K562 (cell line): ENCODE measurements at regions not wholly inside any gene's neighbourhood (a gene's known extent, or its start where the extent isn't known, plus 50 kb on each side); places are given as distances from the start of the nearest gene placed in this dataset.

Source experiments
- ATAC-seq: fragments of 200-7000 bp; cut with Tn5 transposase; 3 replicates; pipeline ENCODE4 v1.9.1; 2020; ENCODE audit warnings: moderate library complexity
- BruUV-seq: library from RNA; stranded (reverse); fragments of 400-500 nt; replicated peaks from 2 replicates; lab custom pipeline; 2021; lab: Mats Ljungman, UMichigan
- CTCF ChIA-PET: fragments of 300-600 bp; formaldehyde crosslinking; extraction: SDS; loops from one replicate; lab custom pipeline; 2021; ENCODE audit warnings: low intra/inter-chr PET ratio; lab: Yijun Ruan, JAX
- POLR2A ChIA-PET: fragments of 300-600, 350-650 bp; sonication (Branson Sonifier 250); formaldehyde crosslinking; extraction: SDS; loops from one replicate; lab custom pipeline; 2021; ENCODE audit warnings: antibody characterized with exemption, inconsistent platforms; lab: Yijun Ruan, JAX
- DNase-seq, 4 experiments: peaks; one replicate each; pipeline versions ENCODE4 v3.0.0 to v3.0.0-alpha.2; 2011 to 2018; ENCODE audit warnings: low spot score in 3 of 4, mixed read lengths in 3 of 4; ENCODE audit errors: extremely low read depth in 1 of 4
- FAIRE-seq: peaks from 2 replicates; lab custom pipeline; 2011; peaks lifted over from hg19 to GRCh38; lab: Jason Lieb, UNC
- H2AFZ ChIP-seq: 2 replicates; pipeline ENCODE4 v1.6.0; 2011; ENCODE audit warnings: low read depth, low read length, control low read depth, inconsistent platforms
- H3K27ac ChIP-seq: fragments of 200-600 bp; 3 replicates; pipeline ENCODE4 v1.8.0; 2011; ENCODE audit warnings: low read depth, mild to moderate bottlenecking, control low read depth, inconsistent platforms, low read length, moderate library complexity, mixed read lengths; ENCODE audit errors: extremely low read depth
- H3K27me3 ChIP-seq, 2 experiments: fragments of 300-600 bp in 1 of 2; 2 replicates in 1 of 2; 3 replicates in 1 of 2; pipeline versions ENCODE4 v1.6.0 to v1.8.0; 2011; ENCODE audit warnings: inconsistent platforms in 2 of 2, low read length in 2 of 2, mild to moderate bottlenecking in 1 of 2, mixed read lengths in 1 of 2, moderate library complexity in 1 of 2; ENCODE audit not compliant: control insufficient read depth in 2 of 2, insufficient read depth in 2 of 2
- H3K36me3 ChIP-seq: fragments of 300-600 bp; 3 replicates; pipeline ENCODE4 v1.8.0; 2011; ENCODE audit warnings: mild to moderate bottlenecking, low read length, inconsistent platforms; ENCODE audit not compliant: control insufficient read depth, insufficient read depth
- H3K4me1 ChIP-seq, 2 experiments: fragments of 200-600 bp in 1 of 2; replicated peaks in 1 of 2; 2 replicates in 1 of 2; 3 replicates in 1 of 2; pipeline versions ENCODE4 v1.5.1 to v1.8.0; 2011; ENCODE audit warnings: inconsistent platforms in 2 of 2, low read length in 2 of 2, mild to moderate bottlenecking in 1 of 2, mixed read lengths in 1 of 2, moderate library complexity in 1 of 2; ENCODE audit not compliant: control insufficient read depth in 2 of 2, insufficient read depth in 2 of 2
- H3K4me2 ChIP-seq: 2 replicates; pipeline ENCODE4 v1.6.1; 2011; ENCODE audit warnings: low read length, control low read depth, inconsistent platforms, mixed read lengths; ENCODE audit not compliant: insufficient read depth
- H3K4me3 ChIP-seq: fragments of 200-600 bp; sonication (generic), shearing (Covaris generic); 2 replicates; pipeline ENCODE4 v1.5.1; 2016; ENCODE audit warnings: control low read depth, inconsistent platforms
- H3K79me2 ChIP-seq: fragments of 200-600 bp; 3 replicates; pipeline ENCODE4 v1.8.0; 2011; ENCODE audit warnings: low read length, inconsistent platforms; ENCODE audit not compliant: control insufficient read depth, insufficient read depth
- H3K9ac ChIP-seq, 2 experiments: 2 replicates each; pipeline versions ENCODE4 v1.6.0 to v1.6.1; 2011; ENCODE audit warnings: low read depth in 2 of 2, low read length in 2 of 2, control low read depth in 1 of 2, inconsistent platforms in 1 of 2, mild to moderate bottlenecking in 1 of 2, mixed read lengths in 1 of 2; ENCODE audit not compliant: insufficient read depth in 1 of 2
- H3K9me1 ChIP-seq: one replicate; pipeline ENCODE4 v1.6.0; 2011; ENCODE audit warnings: inconsistent platforms, mild to moderate bottlenecking, low read length, moderate library complexity; ENCODE audit not compliant: control insufficient read depth, insufficient read depth
- H3K9me3 ChIP-seq: replicated peaks from 2 replicates; pipeline ENCODE4 v1.5.1; 2011; ENCODE audit warnings: low read depth, low read length, inconsistent platforms; ENCODE audit not compliant: control insufficient read depth, insufficient read depth
- H4K20me1 ChIP-seq: replicated peaks from 2 replicates; pipeline ENCODE4 v1.6.1; 2011; ENCODE audit warnings: low read length, inconsistent platforms, mixed read lengths; ENCODE audit not compliant: control insufficient read depth, insufficient read depth
- ARID2 ChIP-seq: fragments of 450-650 bp; IDR thresholded peaks from 2 replicates; pipeline ENCODE4 v1.6.1; 2017; ENCODE audit warnings: antibody characterized with exemption, mild to moderate bottlenecking
- KDM1A ChIP-seq, 2 experiments: fragments of 450-650 bp; IDR thresholded peaks; 2 replicates each; pipeline ENCODE4 v1.6.1; 2016; ENCODE audit warnings: mild to moderate bottlenecking in 2 of 2
- NONO ChIP-seq, 2 experiments: fragments of 200-400 bp in 1 of 2; fragments of 450-650 bp in 1 of 2; formaldehyde crosslinking in 1 of 2; IDR thresholded peaks; 2 replicates each; pipeline ENCODE4 v1.6.1; 2017; ENCODE audit warnings: low read depth in 2 of 2, mild to moderate bottlenecking in 2 of 2, moderate library complexity in 2 of 2, low read length in 1 of 2
- RUNX1 ChIP-seq: sonication (generic); IDR thresholded peaks from 2 replicates; pipeline ENCODE4 v1.6.1; 2016; ENCODE audit warnings: antibody characterized with exemption, low read depth
- SRF ChIP-seq, 2 experiments: fragments of 250-450, 450-650 bp in 1 of 2; sonication (Bioruptor Pico) in 1 of 2; sonication (generic) in 1 of 2; formaldehyde crosslinking; IDR thresholded peaks; 2 replicates each; pipeline versions ENCODE4 v1.5.0 to v1.5.1; 2020 to 2022; ENCODE audit warnings: mild to moderate bottlenecking in 1 of 2, missing genetic modification reagents in 1 of 2
- TAF15 ChIP-seq: fragments of 200-400 bp; formaldehyde crosslinking; IDR thresholded peaks from 2 replicates; pipeline ENCODE4 v1.6.1; 2017; ENCODE audit warnings: mild to moderate bottlenecking, low read depth, low read length, moderate library complexity
- XRCC4 ChIP-seq: IDR thresholded peaks from one replicate; pipeline ENCODE4 v1.6.1; 2011; ENCODE audit not compliant: insufficient read depth, insufficient read length; ENCODE audit errors: extremely low read depth
- ZC3H4 ChIP-seq: sonication (generic); formaldehyde crosslinking; IDR thresholded peaks from 2 replicates; pipeline ENCODE4 v1.9.0; 2021; ENCODE audit warnings: missing genetic modification reagents, borderline replicate concordance
- ZNF184 ChIP-seq: sonication (generic); formaldehyde crosslinking; IDR thresholded peaks from 2 replicates; pipeline ENCODE4 v1.5.0; 2020; ENCODE audit warnings: missing genetic modification reagents
- ZNF311 ChIP-seq: fragments of 250-450 bp; sonication (Bioruptor Pico); IDR thresholded peaks from 2 replicates; pipeline ENCODE4 v1.4.0; 2020; ENCODE audit warnings: mild to moderate bottlenecking, moderate library complexity
- ZNF444 ChIP-seq: fragments of 250-450 bp; sonication (Bioruptor Pico); IDR thresholded peaks from 2 replicates; pipeline ENCODE4 v1.4.0; 2020; ENCODE audit warnings: mild to moderate bottlenecking, moderate library complexity
- WGBS: fragments of 100-300 bp; shearing (Covaris generic); methylation state at CpG from one replicate; pipeline ENCODE4 v1.1.6; 2016; ENCODE audit warnings: low coverage, mixed read lengths; ENCODE audit not compliant: insufficient coverage; ENCODE audit errors: missing lambda C conversion rate; 5-methylcytosine and 5-hydroxymethylcytosine counted together
- in situ Hi-C: fragments of 300-500 bp; cut with MboI; formaldehyde crosslinking; loops from 4 replicates; pipeline ENCODE4 v1.15.0; 2018; ENCODE audit warnings: inconsistent platforms, mixed read lengths
- intact Hi-C: fragments of 100-400 bp; cut with micrococcal nuclease; formaldehyde crosslinking; loops from 2 replicates; pipeline ENCODE4 v1.14.2; 2022
- TF ChIP-seq, protein P1 (sequence below): fragments of 250-450 bp; sonication (Bioruptor Pico); IDR thresholded peaks from 2 replicates; pipeline ENCODE4 v1.8.0; 2022; ENCODE audit warnings: moderate library complexity, mild to moderate bottlenecking, inconsistent platforms
- TF ChIP-seq, protein P2 (sequence below): fragments of 250-450 bp; sonication (Bioruptor Pico); IDR thresholded peaks from 2 replicates; pipeline ENCODE4 v1.5.0; 2021; ENCODE audit warnings: mild to moderate bottlenecking, borderline replicate concordance
- TF ChIP-seq, protein P3 (sequence below): fragments of 250-450 bp; sonication (Bioruptor Pico); IDR thresholded peaks from 2 replicates; pipeline ENCODE4 v1.8.0; 2022; ENCODE audit warnings: inconsistent platforms, mild to moderate bottlenecking, moderate library complexity, borderline replicate concordance
- TF ChIP-seq, protein P4 (sequence below): fragments of 450-650 bp; conservative IDR thresholded peaks from 2 replicates; pipeline ENCODE4 v1.6.1; 2016; ENCODE audit warnings: missing genetic modification characterization, low read depth, mild to moderate bottlenecking, control low read depth, missing compliant biosample characterization

DNA sequence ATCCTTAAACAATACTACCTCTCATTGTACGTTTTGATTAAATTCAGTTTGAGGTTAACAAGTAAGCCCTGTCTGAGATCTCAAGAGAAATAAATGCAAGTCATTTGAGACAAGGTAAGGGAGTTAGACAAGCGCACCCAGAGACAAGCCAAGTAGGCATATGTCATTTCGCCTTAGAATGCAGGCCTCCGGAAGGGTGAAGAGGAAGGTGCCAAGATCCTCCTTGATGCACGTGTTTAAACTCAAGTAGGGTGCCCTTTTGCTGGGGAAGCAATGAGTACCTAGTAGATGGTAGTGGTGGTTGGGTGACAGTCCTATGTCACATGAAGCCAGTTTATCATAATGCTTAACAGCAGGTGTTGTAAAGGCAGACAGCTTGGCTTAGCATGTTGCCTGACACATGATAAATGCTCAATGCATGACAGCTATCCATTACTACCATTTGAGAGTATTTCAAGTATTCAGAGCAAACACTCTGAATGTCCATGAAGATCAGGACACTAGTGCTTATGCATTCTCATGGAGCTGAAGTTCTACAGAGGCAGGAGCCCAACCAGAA, 415.9 kb downstream of the TMEM135 start:
- no peak for DNase-seq
- Histone ChIP-seq H3K9me1 (no peaks in the 10 kb centered on the region), H3K4me3 (no peak overlapping the region), H3K27ac (no peak overlapping the region), H3K79me2 (no peaks in the 10 kb centered on the region), H3K9me3 (no peaks in the 10 kb centered on the region), H4K20me1 (no peaks in the 10 kb centered on the region), H3K4me2 (no peak overlapping the region), H3K4me1 (no peaks in the 10 kb centered on the region), H2AFZ (no peak overlapping the region), H3K9ac (no peak overlapping the region), H3K36me3 (no peaks in the 10 kb centered on the region), H3K27me3 (no peaks in the 10 kb centered on the region)
- BruUV-seq, result no TSS peak
- ChIA-PET CTCF (no interaction called here), POLR2A (interaction anchor here (0.8 kb wide), 1 partner anchor 116 kb away, joined by 3 read pairs; no protein-coding TSS in a partner anchor)
- intact Hi-C loops, result no loop called here
- no peak for FAIRE-seq
- in situ Hi-C loops, result no loop called here
- no peak for ATAC-seq
- 0% methylated on average over 5 of the region's 5 CpGs for WGBS
- TF ChIP-seq, protein P1, sequence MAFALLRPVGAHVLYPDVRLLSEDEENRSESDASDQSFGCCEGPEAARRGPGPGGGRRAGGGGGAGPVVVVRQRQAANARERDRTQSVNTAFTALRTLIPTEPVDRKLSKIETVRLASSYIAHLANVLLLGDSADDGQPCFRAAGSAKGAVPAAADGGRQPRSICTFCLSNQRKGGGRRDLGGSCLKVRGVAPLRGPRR, result no peak
- TF ChIP-seq XRCC4 (no peak), TAF15 (no peak), ZNF184 (CRISPR knock-in tag) (no peak), RUNX1 (no peak), ARID2 (no peak), NONO (IDR thresholded peaks at IDR 0.05; ENCODE audit: low read depth in 2 of 2, low read length in 1 of 2) (no peak), ZC3H4 (CRISPR knock-in tag) (no peak), SRF (CRISPR knock-in tag; IDR thresholded peaks at IDR 0.05) (no peak), ZNF311 (CRISPR knock-in tag) (no peak), KDM1A (IDR thresholded peaks at IDR 0.05) (no peak), ZNF444 (no peak)
- TF ChIP-seq, protein P2, sequence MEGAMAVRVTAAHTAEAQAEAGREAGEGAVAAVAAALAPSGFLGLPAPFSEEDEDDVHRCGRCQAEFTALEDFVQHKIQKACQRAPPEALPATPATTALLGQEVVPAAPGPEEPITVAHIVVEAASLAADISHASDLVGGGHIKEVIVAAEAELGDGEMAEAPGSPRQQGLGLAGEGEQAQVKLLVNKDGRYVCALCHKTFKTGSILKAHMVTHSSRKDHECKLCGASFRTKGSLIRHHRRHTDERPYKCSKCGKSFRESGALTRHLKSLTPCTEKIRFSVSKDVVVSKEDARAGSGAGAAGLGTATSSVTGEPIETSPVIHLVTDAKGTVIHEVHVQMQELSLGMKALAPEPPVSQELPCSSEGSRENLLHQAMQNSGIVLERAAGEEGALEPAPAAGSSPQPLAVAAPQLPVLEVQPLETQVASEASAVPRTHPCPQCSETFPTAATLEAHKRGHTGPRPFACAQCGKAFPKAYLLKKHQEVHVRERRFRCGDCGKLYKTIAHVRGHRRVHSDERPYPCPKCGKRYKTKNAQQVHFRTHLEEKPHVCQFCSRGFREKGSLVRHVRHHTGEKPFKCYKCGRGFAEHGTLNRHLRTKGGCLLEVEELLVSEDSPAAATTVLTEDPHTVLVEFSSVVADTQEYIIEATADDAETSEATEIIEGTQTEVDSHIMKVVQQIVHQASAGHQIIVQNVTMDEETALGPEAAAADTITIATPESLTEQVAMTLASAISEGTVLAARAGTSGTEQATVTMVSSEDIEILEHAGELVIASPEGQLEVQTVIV, result no peak
- TF ChIP-seq, protein P3, sequence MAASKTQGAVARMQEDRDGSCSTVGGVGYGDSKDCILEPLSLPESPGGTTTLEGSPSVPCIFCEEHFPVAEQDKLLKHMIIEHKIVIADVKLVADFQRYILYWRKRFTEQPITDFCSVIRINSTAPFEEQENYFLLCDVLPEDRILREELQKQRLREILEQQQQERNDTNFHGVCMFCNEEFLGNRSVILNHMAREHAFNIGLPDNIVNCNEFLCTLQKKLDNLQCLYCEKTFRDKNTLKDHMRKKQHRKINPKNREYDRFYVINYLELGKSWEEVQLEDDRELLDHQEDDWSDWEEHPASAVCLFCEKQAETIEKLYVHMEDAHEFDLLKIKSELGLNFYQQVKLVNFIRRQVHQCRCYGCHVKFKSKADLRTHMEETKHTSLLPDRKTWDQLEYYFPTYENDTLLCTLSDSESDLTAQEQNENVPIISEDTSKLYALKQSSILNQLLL, result no peak
- TF ChIP-seq, protein P4, sequence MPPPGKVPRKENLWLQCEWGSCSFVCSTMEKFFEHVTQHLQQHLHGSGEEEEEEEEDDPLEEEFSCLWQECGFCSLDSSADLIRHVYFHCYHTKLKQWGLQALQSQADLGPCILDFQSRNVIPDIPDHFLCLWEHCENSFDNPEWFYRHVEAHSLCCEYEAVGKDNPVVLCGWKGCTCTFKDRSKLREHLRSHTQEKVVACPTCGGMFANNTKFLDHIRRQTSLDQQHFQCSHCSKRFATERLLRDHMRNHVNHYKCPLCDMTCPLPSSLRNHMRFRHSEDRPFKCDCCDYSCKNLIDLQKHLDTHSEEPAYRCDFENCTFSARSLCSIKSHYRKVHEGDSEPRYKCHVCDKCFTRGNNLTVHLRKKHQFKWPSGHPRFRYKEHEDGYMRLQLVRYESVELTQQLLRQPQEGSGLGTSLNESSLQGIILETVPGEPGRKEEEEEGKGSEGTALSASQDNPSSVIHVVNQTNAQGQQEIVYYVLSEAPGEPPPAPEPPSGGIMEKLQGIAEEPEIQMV, result no peak
